Spleen (tissue), 11 donors: ENCODE measurements at regions not wholly inside any gene's neighbourhood (a gene's known extent, or its start where the extent isn't known, plus 50 kb on each side); places are given as distances from the start of the nearest gene placed in this dataset.

ENCODE experiments used
- DNase-seq: peaks from one replicate; pipeline ENCODE4 v3.0.0-alpha.2; 2020
- H3K27ac ChIP-seq, 8 donors: fragments of 200-600 bp; sonication (generic) in 7 of 8; 1 replicate in 4 of 8; 2 replicates in 4 of 8; pipeline versions ENCODE4 v1.5.0 to v1.8.0; 2016 to 2021; ENCODE audit warnings: inconsistent platforms in 4 of 8, mild to moderate bottlenecking in 4 of 8, moderate library complexity in 1 of 8
- H3K27me3 ChIP-seq, 7 donors: fragments of 200-600 bp; sonication (generic) in 6 of 7; replicated peaks in 1 of 7; 1 replicate in 4 of 7; 2 replicates in 3 of 7; pipeline versions ENCODE4 v1.5.0 to v1.8.0; 2016 to 2021; ENCODE audit warnings: inconsistent platforms in 3 of 7, mild to moderate bottlenecking in 1 of 7
- H3K36me3 ChIP-seq, 6 donors: fragments of 200-600 bp; sonication (generic) in 5 of 6; 1 replicate in 4 of 6; 2 replicates in 2 of 6; pipeline versions ENCODE4 v1.5.0 to v1.8.0; 2016 to 2021; ENCODE audit warnings: inconsistent platforms in 2 of 6
- H3K4me1 ChIP-seq, 6 donors: fragments of 200-600 bp; sonication (generic) in 5 of 6; 1 replicate in 3 of 6; 2 replicates in 3 of 6; pipeline versions ENCODE4 v1.5.0 to v1.8.0; 2016 to 2021; ENCODE audit warnings: inconsistent platforms in 3 of 6
- H3K4me3 ChIP-seq, 8 donors: fragments of 200-600 bp; sonication (generic) in 7 of 8; 1 replicate in 4 of 8; 2 replicates in 4 of 8; pipeline versions ENCODE4 v1.5.0 to v1.8.0; 2016 to 2021; ENCODE audit warnings: inconsistent platforms in 4 of 8, mild to moderate bottlenecking in 4 of 8, moderate library complexity in 2 of 8
- H3K9me3 ChIP-seq, 8 donors: fragments of 200-600 bp; sonication (generic) in 7 of 8; 1 replicate in 4 of 8; 2 replicates in 4 of 8; pipeline versions ENCODE4 v1.5.0 to v1.8.0; 2016 to 2021; ENCODE audit warnings: inconsistent platforms in 4 of 8
- POLR2A ChIP-seq, 3 donors: fragments of 450-650 bp; IDR thresholded peaks; one replicate each; pipeline ENCODE4 v1.5.1; 2017; ENCODE audit warnings: antibody characterized with exemption in 3 of 3, mild to moderate bottlenecking in 1 of 3
- POLR2AphosphoS5 ChIP-seq, 3 donors: sonication (generic); formaldehyde crosslinking; IDR thresholded peaks; one replicate each; pipeline ENCODE4 v1.5.1; 2017; ENCODE audit warnings: antibody characterized with exemption in 3 of 3
- WGBS, 5 donors: extraction: QIAGEN DNeasy Blood & Tissue Kit in 3 of 5; methylation state at CpG; one replicate each; pipeline versions ENCODE4 v1.1.5 to v1.1.7; 2013 to 2018; 5-methylcytosine and 5-hydroxymethylcytosine counted together
- intact Hi-C: fragments of 100-400 bp; cut with DNase I; formaldehyde crosslinking; loops from one replicate; pipeline ENCODE4 v1.15.0; 2023; ENCODE audit warnings: low total_unique reads
- TF ChIP-seq, protein P1 (sequence below), 11 experiments: fragments of 200-600 bp in 7 of 11; fragments of 450-650 bp in 4 of 11; sonication (generic) in 4 of 11; IDR thresholded peaks in 8 of 11; conservative IDR thresholded peaks in 3 of 11; 1 replicate in 7 of 11; 2 replicates in 4 of 11; pipeline versions ENCODE4 v1.4.0 to v1.8.0; 2016 to 2021; ENCODE audit warnings: antibody characterized with exemption in 11 of 11, inconsistent platforms in 4 of 11, mild to moderate bottlenecking in 1 of 11
- donor health status: healthy with polysubstance abuse.
- donor health status: DM: no; HTN: no; CAD: no; lungs with moderate emphysema.
- donor health status: DM: no; HTN: no; CAD: no.
- donor health status: Bipolar disorder and iron deficiency.
- donor health status: healthy.
- donor health status: DM: no; HTN: no; CAD: no.
- donor health status: DM: yes; HTN: yes; CAD: no.

DNA sequence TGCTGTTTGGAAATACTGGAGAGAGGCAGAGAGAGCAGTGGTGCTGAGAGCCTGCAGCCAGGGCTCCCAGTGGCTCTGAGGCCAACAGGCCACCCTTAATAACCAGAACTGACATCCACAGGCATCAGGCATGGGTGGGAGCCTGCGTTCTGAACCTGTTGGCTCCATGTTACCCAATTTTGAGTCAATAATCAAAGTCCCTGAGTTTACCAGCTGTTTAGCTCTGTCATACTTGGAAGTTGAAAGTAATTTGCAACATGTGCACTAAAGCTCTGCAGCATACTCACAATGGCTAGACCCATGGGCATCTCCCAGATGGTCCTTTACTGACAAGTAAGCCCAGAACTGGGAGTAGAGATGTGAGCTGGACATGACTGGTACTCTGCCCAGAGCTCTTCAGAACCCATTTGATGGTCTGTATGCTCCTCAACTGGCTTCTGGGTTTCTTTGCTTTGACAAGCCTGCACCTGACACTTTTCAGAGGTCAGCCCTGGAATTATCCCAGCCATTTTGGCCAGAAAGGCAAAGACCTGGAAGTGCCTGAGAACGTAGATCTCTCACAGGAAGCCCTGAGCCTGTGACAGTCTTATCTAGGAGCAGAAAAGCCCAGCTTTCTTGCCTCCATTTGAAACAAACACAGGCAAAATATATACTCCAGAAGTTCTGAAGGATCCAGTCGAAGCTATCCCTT lies 122.4 kb upstream of the CITED2 start:
- no peak for DNase-seq
- WGBS, 5 donors = 83 to 87% (median 86%) methylated on average over 3 of the region's 3 CpGs
- Histone ChIP-seq H3K36me3 (no peaks in the 10 kb centered on the region), H3K9me3 (no peaks in the 10 kb centered on the region), H3K4me3 (no peak overlapping the region), H3K27me3 (no peaks in the 10 kb centered on the region), H3K27ac (no peak overlapping the region), H3K4me1 (no peaks in the 10 kb centered on the region)
- intact Hi-C loops = no loop called here
- no peak for TF ChIP-seq POLR2A (IDR thresholded peaks at IDR 0.05)
- TF ChIP-seq, protein P1, sequence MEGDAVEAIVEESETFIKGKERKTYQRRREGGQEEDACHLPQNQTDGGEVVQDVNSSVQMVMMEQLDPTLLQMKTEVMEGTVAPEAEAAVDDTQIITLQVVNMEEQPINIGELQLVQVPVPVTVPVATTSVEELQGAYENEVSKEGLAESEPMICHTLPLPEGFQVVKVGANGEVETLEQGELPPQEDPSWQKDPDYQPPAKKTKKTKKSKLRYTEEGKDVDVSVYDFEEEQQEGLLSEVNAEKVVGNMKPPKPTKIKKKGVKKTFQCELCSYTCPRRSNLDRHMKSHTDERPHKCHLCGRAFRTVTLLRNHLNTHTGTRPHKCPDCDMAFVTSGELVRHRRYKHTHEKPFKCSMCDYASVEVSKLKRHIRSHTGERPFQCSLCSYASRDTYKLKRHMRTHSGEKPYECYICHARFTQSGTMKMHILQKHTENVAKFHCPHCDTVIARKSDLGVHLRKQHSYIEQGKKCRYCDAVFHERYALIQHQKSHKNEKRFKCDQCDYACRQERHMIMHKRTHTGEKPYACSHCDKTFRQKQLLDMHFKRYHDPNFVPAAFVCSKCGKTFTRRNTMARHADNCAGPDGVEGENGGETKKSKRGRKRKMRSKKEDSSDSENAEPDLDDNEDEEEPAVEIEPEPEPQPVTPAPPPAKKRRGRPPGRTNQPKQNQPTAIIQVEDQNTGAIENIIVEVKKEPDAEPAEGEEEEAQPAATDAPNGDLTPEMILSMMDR (IDR thresholded peaks at IDR 0.05 in 8 of 11, conservative IDR thresholded peaks at IDR 0.05 in 3 of 11) = no peak
- TF ChIP-seq POLR2AphosphoS5 (IDR thresholded peaks at IDR 0.05) = no peak

DNA sequence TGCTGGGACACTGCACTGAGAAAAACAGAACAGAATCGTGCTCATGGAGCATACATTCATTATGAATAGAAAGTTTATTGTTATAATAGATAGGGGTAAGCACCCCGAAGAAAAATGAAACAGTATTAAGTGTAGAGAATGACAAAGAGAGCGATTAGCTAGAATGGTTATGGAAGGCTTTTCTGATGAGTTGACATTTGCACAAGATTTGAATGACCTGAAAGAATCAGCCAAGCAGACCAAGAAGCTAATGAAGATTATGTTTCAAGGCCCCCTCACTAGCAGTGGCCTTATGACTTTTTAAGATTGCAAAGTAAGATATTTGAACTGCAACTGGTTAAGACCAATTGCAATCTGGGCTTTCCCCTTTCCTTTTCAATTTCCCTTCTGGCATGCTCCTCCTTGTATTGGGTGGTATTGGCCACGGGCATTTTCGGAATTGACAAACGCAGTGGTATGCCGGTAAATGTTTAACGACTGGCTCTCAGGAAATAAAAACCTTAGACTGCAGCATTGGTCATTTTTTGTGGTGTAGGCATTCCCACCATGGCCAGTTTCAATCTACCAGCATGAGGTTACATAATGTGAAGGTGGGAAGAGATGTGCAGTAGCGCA lies 120.0 kb upstream of the CITED2 start:
- Histone ChIP-seq H3K36me3 (no peaks in the 10 kb centered on the region), H3K4me1 (peaks cover 0 to 12% (median 0%) of the 10 kb centered on the region in 6 donors), H3K27ac (no peak overlapping the region), H3K27me3 (no peaks in the 10 kb centered on the region), H3K4me3 (no peak overlapping the region), H3K9me3 (no peaks in the 10 kb centered on the region)
- TF ChIP-seq POLR2A (IDR thresholded peaks at IDR 0.05) (no peak), POLR2AphosphoS5 (IDR thresholded peaks at IDR 0.05) (no peak)
- TF ChIP-seq, protein P1 (IDR thresholded peaks at IDR 0.05 in 8 of 11, conservative IDR thresholded peaks at IDR 0.05 in 3 of 11) = no peak
- 90 to 96% (median 92%) methylated on average over 9 of the region's 9 CpGs for WGBS, 5 donors
- DNase-seq = no peak
- intact Hi-C loops = no loop called here

DNA sequence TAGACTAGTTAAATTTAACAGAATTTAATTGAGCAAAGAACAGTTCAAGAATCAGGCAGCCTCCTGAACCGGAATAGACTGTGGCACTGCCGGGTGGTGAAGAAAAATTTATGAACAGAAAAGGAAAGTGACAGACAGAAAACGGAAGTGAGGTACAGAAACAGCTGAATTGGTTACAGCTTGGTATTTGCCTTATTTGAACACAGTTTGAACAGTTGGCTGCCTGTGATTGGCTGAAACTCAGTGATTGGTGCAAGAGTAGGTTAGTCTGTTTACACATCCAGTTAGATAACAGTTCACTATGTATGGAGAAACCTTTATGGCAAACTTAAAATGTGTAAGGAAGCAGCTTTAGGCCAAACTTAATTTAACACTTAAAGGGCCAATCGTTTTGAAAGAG lies 116.0 kb upstream of the CITED2 start:
- TF ChIP-seq, protein P1 (IDR thresholded peaks at IDR 0.05 in 8 of 11, conservative IDR thresholded peaks at IDR 0.05 in 3 of 11) = no peak
- TF ChIP-seq POLR2A (IDR thresholded peaks at IDR 0.05) (no peak), POLR2AphosphoS5 (IDR thresholded peaks at IDR 0.05) (no peak)
- Histone ChIP-seq H3K36me3 (no peaks in the 10 kb centered on the region), H3K4me3 (peak overlapping the region in 1 of 8 donors; percentile 6), H3K27ac (peak overlapping the region in 2 of 8 donors; percentile 16 to 20), H3K4me1 (peaks cover 0 to 12% (median 0%) of the 10 kb centered on the region in 6 donors), H3K27me3 (no peaks in the 10 kb centered on the region), H3K9me3 (no peaks in the 10 kb centered on the region)
- intact Hi-C loops = no loop called here
- 32 to 51% (median 42%) methylated on average over 4 of the region's 4 CpGs for WGBS, 5 donors
- DNase-seq = no peak

DNA sequence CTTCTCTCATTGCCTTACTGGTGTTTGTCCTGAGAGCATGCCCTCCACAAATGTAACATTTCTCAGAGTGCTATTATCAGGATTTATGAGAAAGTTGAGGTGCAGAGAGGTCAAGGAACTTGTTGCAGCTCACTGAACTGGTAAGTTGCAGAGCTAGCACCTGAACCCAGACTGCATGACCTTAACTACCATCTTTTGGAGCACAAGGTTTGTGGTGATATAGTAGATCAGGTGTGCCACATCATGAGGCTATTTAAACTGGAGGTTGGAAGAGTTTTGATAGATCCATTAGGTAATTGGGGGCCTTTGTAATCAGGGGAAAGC lies 112.0 kb upstream of the CITED2 start:
- no peak for TF ChIP-seq POLR2AphosphoS5 (IDR thresholded peaks at IDR 0.05)
- TF ChIP-seq POLR2A (IDR thresholded peaks at IDR 0.05) = no peak
- Histone ChIP-seq H3K27me3 (no peaks in the 10 kb centered on the region), H3K27ac (no peak overlapping the region), H3K36me3 (no peaks in the 10 kb centered on the region), H3K4me1 (peaks cover 0 to 15% (median 0%) of the 10 kb centered on the region in 6 donors), H3K4me3 (no peak overlapping the region), H3K9me3 (no peaks in the 10 kb centered on the region)
- intact Hi-C loops = no loop called here
- no peak for DNase-seq
